Peyer's patch (tissue), 4 donors: ENCODE measurements at regions not wholly inside any gene's neighbourhood (a gene's known extent, or its start where the extent isn't known, plus 50 kb on each side); places are given as distances from the start of the nearest gene placed in this dataset.

Experiments used
- CTCF ChIP-seq, 6 experiments: fragments of 450-650 bp in 4 of 6; fragments of 200-600 bp in 2 of 6; sonication (generic) in 1 of 6; IDR thresholded peaks; one replicate each; pipeline ENCODE4 v1.5.1; 2017 to 2019; ENCODE audit warnings: antibody characterized with exemption in 6 of 6, mild to moderate bottlenecking in 3 of 6, moderate library complexity in 1 of 6
- POLR2A ChIP-seq, 2 donors: fragments of 450-650 bp; IDR thresholded peaks; one replicate each; pipeline ENCODE4 v1.5.1; 2017; ENCODE audit warnings: antibody characterized with exemption in 2 of 2, mild to moderate bottlenecking in 2 of 2, moderate library complexity in 2 of 2

- TF ChIP-seq CTCF (IDR thresholded peaks at IDR 0.05): no peak
- TF ChIP-seq POLR2A (IDR thresholded peaks at IDR 0.05): no peak
Measured at GRCh38 chr3:194827486-194827885, 141.8 kb downstream of the FAM43A start.
